Loucy (cell line): ENCODE measurements at regions not wholly inside any gene's neighbourhood (a gene's known extent, or its start where the extent isn't known, plus 50 kb on each side); places are given as distances from the start of the nearest gene placed in this dataset.

Source experiments
- H2AFZ ChIP-seq: fragments of 200-600 bp; sonication (generic); 2 replicates; pipeline ENCODE4 v1.6.0; 2016; ENCODE audit warnings: antibody characterized with exemption, mild to moderate bottlenecking, low read length, moderate library complexity
- H3F3A ChIP-seq: fragments of 200-600 bp; 2 replicates; pipeline ENCODE4 v1.6.0; 2016; ENCODE audit warnings: antibody characterized with exemption, low read depth, mild to moderate bottlenecking
- H3K27me3 ChIP-seq: fragments of 200-600 bp; sonication (generic); 2 replicates; pipeline ENCODE4 v1.6.1; 2014; ENCODE audit warnings: low read length, mild to moderate bottlenecking; ENCODE audit not compliant: insufficient read depth, poor library complexity, severe bottlenecking
- H3K36me3 ChIP-seq: fragments of 200-600 bp; sonication (generic); 2 replicates; pipeline ENCODE4 v1.6.1; 2016; ENCODE audit warnings: low read length; ENCODE audit not compliant: insufficient read depth
- H3K4me1 ChIP-seq: fragments of 200-600 bp; sonication (generic); 2 replicates; pipeline ENCODE4 v1.5.1; 2014; ENCODE audit warnings: low read length, mild to moderate bottlenecking; ENCODE audit not compliant: insufficient read depth, poor library complexity, severe bottlenecking
- H3K4me2 ChIP-seq: fragments of 200-600 bp; sonication (generic); 2 replicates; pipeline ENCODE4 v1.6.0; 2014; ENCODE audit warnings: antibody characterized with exemption, low read length, low read depth, mild to moderate bottlenecking; ENCODE audit not compliant: poor library complexity, severe bottlenecking
- H3K4me3 ChIP-seq: fragments of 200-600 bp; sonication (generic); 2 replicates; pipeline ENCODE4 v1.5.1; 2014; ENCODE audit warnings: low read length, mild to moderate bottlenecking, mixed read lengths; ENCODE audit not compliant: poor library complexity, severe bottlenecking
- H3K79me2 ChIP-seq: fragments of 200-600 bp; sonication (generic); 2 replicates; pipeline ENCODE4 v1.6.1; 2014; ENCODE audit warnings: low read length; ENCODE audit not compliant: insufficient read depth
- H3K9ac ChIP-seq: fragments of 200-600 bp; sonication (generic); 2 replicates; pipeline ENCODE4 v1.6.0; 2014; ENCODE audit warnings: mild to moderate bottlenecking, low read depth, low read length, moderate library complexity; ENCODE audit not compliant: poor library complexity, severe bottlenecking
- H3K9me2 ChIP-seq: fragments of 200-600 bp; sonication (generic); replicated peaks from 2 replicates; pipeline ENCODE4 v1.6.1; 2016; ENCODE audit warnings: low read depth, low read length, mixed read lengths
- H3K9me3 ChIP-seq: fragments of 200-600 bp; sonication (generic); 2 replicates; pipeline ENCODE4 v1.6.1; 2014; ENCODE audit warnings: mild to moderate bottlenecking, antibody characterized with exemption, low read length, low read depth; ENCODE audit not compliant: insufficient read depth
- H4K20me1 ChIP-seq: fragments of 200-600 bp; sonication (generic); 2 replicates; pipeline ENCODE4 v1.6.0; 2014; ENCODE audit warnings: antibody characterized with exemption, low read length, mild to moderate bottlenecking; ENCODE audit not compliant: insufficient read depth, poor library complexity, severe bottlenecking
- CTCF ChIP-seq: fragments of 200-600 bp; sonication (generic); conservative IDR thresholded peaks from 2 replicates; pipeline ENCODE4 v1.5.1; 2014; ENCODE audit warnings: mild to moderate bottlenecking, antibody characterized with exemption, low read length
- EZH2phosphoT487 ChIP-seq: fragments of 200-600 bp; IDR thresholded peaks from 2 replicates; pipeline ENCODE4 v1.6.1; 2018; ENCODE audit warnings: antibody characterized with exemption, mild to moderate bottlenecking, moderate library complexity, borderline replicate concordance

GRCh38 chr4:123557857-123558536 is 161.4 kb downstream of the SPRY1 start:
- no peak overlapping the region for H3K9ac ChIP-seq
- no peaks in the 10 kb centered on the region for H3K36me3 ChIP-seq
- no peak overlapping the region for H2AFZ ChIP-seq
- H3K4me2 ChIP-seq = peak overlapping the region; percentile 51
- H4K20me1 ChIP-seq = no peaks in the 10 kb centered on the region
- no peaks in the 10 kb centered on the region for H3K9me3 ChIP-seq
- H3K27me3 ChIP-seq = no peaks in the 10 kb centered on the region
- H3K79me2 ChIP-seq = no peaks in the 10 kb centered on the region
- no peaks in the 10 kb centered on the region for H3K9me2 ChIP-seq
- no peak overlapping the region for H3K4me3 ChIP-seq
- peaks cover 36% of the 10 kb centered on the region for H3K4me1 ChIP-seq
- no peak for TF ChIP-seq EZH2phosphoT487
- TF ChIP-seq CTCF = no peak
- H3F3A ChIP-seq = no peaks in the 10 kb centered on the region

GRCh38 chr4:123558865-123559264 is 162.3 kb downstream of the SPRY1 start:
- H3K9me2 ChIP-seq = no peaks in the 10 kb centered on the region
- H2AFZ ChIP-seq = no peak overlapping the region
- H3K4me3 ChIP-seq = no peak overlapping the region
- TF ChIP-seq EZH2phosphoT487 (no peak), CTCF (no peak)
- H3K4me1 ChIP-seq = peaks cover 33% of the 10 kb centered on the region
- no peaks in the 10 kb centered on the region for H3F3A ChIP-seq
- no peak overlapping the region for H3K9ac ChIP-seq
- H3K9me3 ChIP-seq = no peaks in the 10 kb centered on the region
- no peaks in the 10 kb centered on the region for H3K79me2 ChIP-seq
- H4K20me1 ChIP-seq = no peaks in the 10 kb centered on the region
- H3K36me3 ChIP-seq = no peaks in the 10 kb centered on the region
- no peaks in the 10 kb centered on the region for H3K27me3 ChIP-seq
- no peak overlapping the region for H3K4me2 ChIP-seq

- no peaks in the 10 kb centered on the region for H3F3A ChIP-seq
- peaks cover 23% of the 10 kb centered on the region for H3K4me1 ChIP-seq
- no peaks in the 10 kb centered on the region for H3K27me3 ChIP-seq
- no peak overlapping the region for H3K4me3 ChIP-seq
- TF ChIP-seq CTCF = no peak
- no peaks in the 10 kb centered on the region for H3K36me3 ChIP-seq
- no peaks in the 10 kb centered on the region for H3K9me3 ChIP-seq
- no peak overlapping the region for H3K9ac ChIP-seq
- H2AFZ ChIP-seq = no peak overlapping the region
- no peaks in the 10 kb centered on the region for H4K20me1 ChIP-seq
- H3K79me2 ChIP-seq = no peaks in the 10 kb centered on the region
- no peaks in the 10 kb centered on the region for H3K9me2 ChIP-seq
- H3K4me2 ChIP-seq = no peak overlapping the region
Observed at GRCh38 chr4:123559955-123560871, 163.6 kb downstream of the SPRY1 start.
